SK-N-SH treated with all-trans-retinoic acid at 6 μM for 48 hours (cell line): ENCODE measurements at regions not wholly inside any gene's neighbourhood (a gene's known extent, or its start where the extent isn't known, plus 50 kb on each side); places are given as distances from the start of the nearest gene placed in this dataset.

Experiments
- ATAC-seq: fragments of 200-7000 bp; cut with Tn5 transposase; 3 replicates; pipeline ENCODE4 v1.9.1; 2020; ENCODE audit warnings: mild to moderate bottlenecking, moderate library complexity
- ARNTL ChIP-seq: fragments of 450-650 bp; formaldehyde crosslinking; IDR thresholded peaks from 2 replicates; pipeline ENCODE4 v1.5.0; 2020; ENCODE audit warnings: low read depth, mild to moderate bottlenecking, moderate library complexity, borderline replicate concordance
- BACH2 ChIP-seq: fragments of 250-450 bp; sonication (Bioruptor Pico); IDR thresholded peaks from 2 replicates; pipeline ENCODE4 v1.9.0; 2021; ENCODE audit warnings: mild to moderate bottlenecking, borderline replicate concordance
- CREB5 ChIP-seq: fragments of 250-450 bp; sonication (Bioruptor Pico); IDR thresholded peaks from 2 replicates; pipeline ENCODE4 v1.5.1; 2020; ENCODE audit warnings: low read depth, mild to moderate bottlenecking, moderate library complexity
- CSDC2 ChIP-seq: fragments of 250-450 bp; sonication (Bioruptor Pico); IDR thresholded peaks from 2 replicates; pipeline ENCODE4 v1.5.0; 2020; ENCODE audit warnings: mild to moderate bottlenecking, moderate library complexity
- CSRNP3 ChIP-seq: fragments of 250-450 bp; sonication (Bioruptor Pico); IDR thresholded peaks from 2 replicates; pipeline ENCODE4 v1.5.1; 2021; ENCODE audit warnings: mild to moderate bottlenecking, moderate library complexity
- ESRRG ChIP-seq: fragments of 250-450 bp; sonication (Bioruptor Pico); IDR thresholded peaks from 2 replicates; pipeline ENCODE4 v1.6.1; 2021; ENCODE audit warnings: mild to moderate bottlenecking
- GLIS3 ChIP-seq: fragments of 250-450 bp; sonication (Bioruptor Pico); IDR thresholded peaks from 2 replicates; pipeline ENCODE4 v1.5.0; 2020; ENCODE audit warnings: mild to moderate bottlenecking, moderate library complexity
- ISL1 ChIP-seq: fragments of 250-450 bp; sonication (Bioruptor Pico); IDR thresholded peaks from 2 replicates; pipeline ENCODE4 v2.1.2; 2022; ENCODE audit warnings: mild to moderate bottlenecking, moderate library complexity
- OSR1 ChIP-seq: fragments of 250-450 bp; sonication (Bioruptor Pico); IDR thresholded peaks from 2 replicates; pipeline ENCODE4 v1.8.0; 2022; ENCODE audit warnings: moderate library complexity, mild to moderate bottlenecking, inconsistent platforms
- PATZ1 ChIP-seq: fragments of 250-450 bp; sonication (Bioruptor Pico); IDR thresholded peaks from 2 replicates; pipeline ENCODE4 v1.8.0; 2020; ENCODE audit warnings: mild to moderate bottlenecking, moderate library complexity, borderline replicate concordance
- POU6F1 ChIP-seq: fragments of 250-450 bp; sonication (Bioruptor Pico); IDR thresholded peaks from 2 replicates; pipeline ENCODE4 v1.8.0; 2021; ENCODE audit warnings: low read depth, mild to moderate bottlenecking, moderate library complexity, borderline replicate concordance
- PPARA ChIP-seq: fragments of 250-450 bp; sonication (Bioruptor Pico); IDR thresholded peaks from 2 replicates; pipeline ENCODE4 v1.5.0; 2020; ENCODE audit warnings: mild to moderate bottlenecking, borderline replicate concordance
- RARB ChIP-seq: fragments of 250-450 bp; sonication (Bioruptor Pico); IDR thresholded peaks from 2 replicates; pipeline ENCODE4 v1.8.0; 2021; ENCODE audit warnings: mild to moderate bottlenecking, moderate library complexity
- TCF4 ChIP-seq: fragments of 250-450 bp; sonication (Bioruptor Pico); IDR thresholded peaks from 2 replicates; pipeline ENCODE4 v1.8.0; 2021; ENCODE audit warnings: mild to moderate bottlenecking, moderate library complexity, borderline replicate concordance
- TOX ChIP-seq: fragments of 250-450 bp; sonication (Bioruptor Pico); IDR thresholded peaks from 2 replicates; pipeline ENCODE4 v1.8.0; 2021; ENCODE audit warnings: mild to moderate bottlenecking, moderate library complexity, borderline replicate concordance
- TSHZ2 ChIP-seq: fragments of 250-450 bp; sonication (Bioruptor Pico); IDR thresholded peaks from 2 replicates; pipeline ENCODE4 v1.5.0; 2020; ENCODE audit warnings: mild to moderate bottlenecking, moderate library complexity
- ZC3H10 ChIP-seq: fragments of 250-450 bp; sonication (Bioruptor Pico); IDR thresholded peaks from 2 replicates; pipeline ENCODE4 v1.5.1; 2021; ENCODE audit warnings: mild to moderate bottlenecking, moderate library complexity
- ZFP30 ChIP-seq: fragments of 450-650 bp; formaldehyde crosslinking; IDR thresholded peaks from 2 replicates; pipeline ENCODE4 v1.5.0; 2022; ENCODE audit warnings: mild to moderate bottlenecking, moderate library complexity
- ZNF565 ChIP-seq: fragments of 450-650 bp; formaldehyde crosslinking; conservative IDR thresholded peaks from 2 replicates; pipeline ENCODE4 v1.5.0; 2020; ENCODE audit warnings: low read depth, mild to moderate bottlenecking, moderate library complexity
- ZNF70 ChIP-seq: fragments of 450-650 bp; formaldehyde crosslinking; IDR thresholded peaks from 2 replicates; pipeline ENCODE4 v1.5.0; 2020; ENCODE audit warnings: mild to moderate bottlenecking, moderate library complexity
- ZNF8 ChIP-seq: fragments of 450-650 bp; formaldehyde crosslinking; IDR thresholded peaks from 2 replicates; pipeline ENCODE4 v1.5.0; 2020; ENCODE audit warnings: mild to moderate bottlenecking, moderate library complexity

- TF ChIP-seq CSRNP3 (CRISPR knock-in tag) (no peak), POU6F1 (CRISPR knock-in tag) (no peak), ZNF8 (no peak), ZNF70 (CRISPR knock-in tag) (no peak), RARB (CRISPR knock-in tag) (no peak), ARNTL (CRISPR knock-in tag) (no peak), ISL1 (CRISPR knock-in tag) (no peak), BACH2 (CRISPR knock-in tag) (no peak), TSHZ2 (CRISPR knock-in tag) (no peak), CREB5 (CRISPR knock-in tag) (no peak), CSDC2 (CRISPR knock-in tag) (no peak), PATZ1 (CRISPR knock-in tag) (no peak), ZC3H10 (CRISPR knock-in tag) (no peak), TCF4 (CRISPR knock-in tag) (no peak), TOX (no peak), OSR1 (CRISPR knock-in tag) (no peak), PPARA (no peak), GLIS3 (CRISPR knock-in tag) (no peak)
- no peak for ATAC-seq
Observed at GRCh38 chr16:7820816-7821215, 488.2 kb downstream of the RBFOX1 start.

GRCh38 chr16:7805686-7806396 is 473.2 kb downstream of the RBFOX1 start:
- no peak for ATAC-seq
- no peak for TF ChIP-seq ESRRG (CRISPR knock-in tag)
- TF ChIP-seq OSR1 (CRISPR knock-in tag): no peak
- TF ChIP-seq ZNF8: no peak
- TF ChIP-seq ZFP30 (CRISPR knock-in tag): no peak
- no peak for TF ChIP-seq ISL1 (CRISPR knock-in tag)
- no peak for TF ChIP-seq ZC3H10 (CRISPR knock-in tag)
- TF ChIP-seq GLIS3 (CRISPR knock-in tag): no peak
- no peak for TF ChIP-seq ARNTL (CRISPR knock-in tag)
- no peak for TF ChIP-seq CREB5 (CRISPR knock-in tag)
- no peak for TF ChIP-seq TSHZ2 (CRISPR knock-in tag)
- no peak for TF ChIP-seq TOX
- TF ChIP-seq ZNF565 (CRISPR knock-in tag): no peak
- TF ChIP-seq CSRNP3 (CRISPR knock-in tag): no peak
- no peak for TF ChIP-seq RARB (CRISPR knock-in tag)
- no peak for TF ChIP-seq ZNF70 (CRISPR knock-in tag)
- TF ChIP-seq POU6F1 (CRISPR knock-in tag): no peak
